GM18502 (cell line): ENCODE measurements at regions not wholly inside any gene's neighbourhood (a gene's known extent, or its start where the extent isn't known, plus 50 kb on each side); places are given as distances from the start of the nearest gene placed in this dataset.

ENCODE experiments used
- ATAC-seq: cut with Tn5 transposase; IDR thresholded peaks from one replicate; pipeline ENCODE4 v1.9.1; 2021; ENCODE audit warnings: mild to moderate bottlenecking; ENCODE audit not compliant: unreplicated experiment, poor library complexity

DNA sequence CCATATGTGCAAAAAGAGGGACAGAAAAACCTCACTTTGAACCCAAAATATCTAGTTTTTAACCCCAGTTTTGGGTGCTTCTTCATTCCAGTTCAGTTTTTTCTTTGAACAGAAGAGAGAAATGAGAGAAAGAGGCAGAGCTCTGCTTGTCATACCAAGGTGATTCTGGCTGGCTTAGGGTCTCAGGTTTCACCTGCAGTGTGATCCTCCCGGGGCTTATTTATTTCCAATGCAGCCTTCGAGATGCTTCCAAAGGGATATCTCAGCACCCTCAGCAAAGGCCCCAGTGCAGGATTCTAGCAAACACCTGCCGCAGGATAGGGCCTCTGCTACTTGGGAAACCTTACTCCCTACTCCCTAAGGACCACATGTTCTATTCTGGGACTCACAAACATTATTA, 131.3 kb downstream of the WDR11 start:
- no peak for ATAC-seq

DNA sequence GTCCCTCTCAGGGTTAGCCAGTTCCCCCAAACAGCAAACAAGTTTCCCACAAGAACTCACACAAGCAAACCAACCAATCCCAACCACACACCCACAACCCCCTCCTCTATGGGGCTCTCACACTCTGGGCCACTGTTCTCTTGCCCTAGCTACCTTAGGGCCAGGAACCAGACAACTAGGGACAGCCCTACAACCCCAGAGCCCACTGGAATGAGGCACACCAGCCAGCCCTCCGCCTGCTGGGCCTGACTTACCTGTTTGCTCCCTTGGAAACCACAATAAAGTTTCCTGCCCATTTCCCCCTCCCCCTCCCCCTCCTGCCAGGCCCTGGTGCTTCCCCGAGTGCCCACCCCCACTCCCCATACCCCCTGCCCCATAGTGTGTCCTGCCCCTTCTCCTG, 132.6 kb downstream of the WDR11 start:
- no peak for ATAC-seq

DNA sequence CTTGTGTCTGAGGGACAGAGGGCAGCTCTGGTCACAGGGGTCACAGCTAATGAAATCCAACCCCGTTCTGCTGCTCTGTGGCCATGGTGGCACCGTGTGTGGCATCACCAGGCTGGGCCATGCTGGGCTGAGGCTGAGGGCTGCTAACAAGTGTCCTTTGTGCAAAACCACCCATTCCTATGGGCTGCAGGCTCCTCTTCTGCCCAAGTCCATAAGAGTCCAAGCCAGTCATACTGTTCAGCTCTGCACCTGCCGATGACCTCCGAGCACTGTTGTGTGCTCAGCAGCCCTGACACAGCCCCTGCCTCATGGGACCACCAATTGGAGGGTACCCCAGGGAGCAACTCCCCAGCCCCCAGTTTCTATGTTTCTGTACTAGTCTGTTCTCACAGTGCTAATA, 133.1 kb downstream of the WDR11 start:
- ATAC-seq = no peak

DNA sequence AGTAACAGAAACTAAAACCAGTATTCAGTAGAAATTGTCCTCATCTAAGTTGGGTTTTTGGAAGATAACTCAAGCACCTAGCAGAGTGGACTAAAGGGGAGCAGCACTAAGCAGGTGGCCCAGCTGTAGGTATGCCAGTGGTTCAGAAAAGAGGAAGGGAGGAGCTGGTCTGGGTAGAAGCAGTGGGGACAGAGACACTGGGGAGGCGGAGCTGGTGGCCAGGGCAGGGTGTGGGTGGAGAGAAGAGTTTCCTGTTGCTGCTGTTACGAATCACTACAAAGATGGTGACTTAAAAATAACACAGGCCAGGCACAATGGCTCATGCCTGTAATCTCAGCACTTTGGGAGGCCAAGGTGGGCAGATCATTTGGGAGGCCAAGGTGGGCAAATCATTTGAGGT, 136.2 kb downstream of the WDR11 start:
- no peak for ATAC-seq

DNA sequence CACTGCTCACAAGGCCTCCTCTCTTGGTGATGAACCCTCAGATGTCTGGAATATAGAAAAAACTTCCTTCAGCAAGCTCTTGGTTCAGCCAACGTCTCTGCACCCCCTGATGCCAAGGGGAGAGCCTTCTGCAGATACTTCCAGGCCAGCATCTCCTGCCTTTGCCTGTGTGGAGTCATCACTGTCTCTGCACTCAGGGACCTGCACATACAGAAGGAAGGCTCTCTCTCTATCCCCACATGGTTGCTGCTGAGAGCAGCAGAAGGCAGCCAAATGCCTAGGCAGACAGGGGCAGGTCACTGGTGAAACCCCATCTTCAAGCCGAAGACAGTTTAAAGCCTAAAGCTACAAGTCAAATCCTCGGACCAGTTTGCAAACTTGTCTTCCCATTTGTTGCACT, 137.6 kb downstream of the WDR11 start:
- ATAC-seq = no peak

DNA sequence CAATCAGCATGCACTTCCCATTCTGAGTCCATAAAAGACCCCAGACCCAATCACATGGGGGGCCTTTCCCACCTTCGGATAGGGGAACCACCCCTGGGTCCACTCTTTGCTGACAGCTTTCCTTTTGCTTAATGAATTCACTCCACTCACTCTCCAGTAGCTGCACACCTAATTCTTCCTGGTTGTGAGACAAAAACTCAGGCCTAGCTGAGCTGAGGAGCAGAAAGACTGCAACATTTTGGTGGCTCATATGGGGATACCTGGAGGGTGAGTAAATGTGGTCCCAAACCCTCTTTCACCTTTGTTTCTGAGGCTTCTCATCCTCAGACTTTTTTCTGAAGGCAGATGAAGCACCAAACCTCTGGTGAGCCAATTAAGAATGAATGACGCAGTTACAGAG, 138.1 kb downstream of the WDR11 start:
- no peak for ATAC-seq

DNA sequence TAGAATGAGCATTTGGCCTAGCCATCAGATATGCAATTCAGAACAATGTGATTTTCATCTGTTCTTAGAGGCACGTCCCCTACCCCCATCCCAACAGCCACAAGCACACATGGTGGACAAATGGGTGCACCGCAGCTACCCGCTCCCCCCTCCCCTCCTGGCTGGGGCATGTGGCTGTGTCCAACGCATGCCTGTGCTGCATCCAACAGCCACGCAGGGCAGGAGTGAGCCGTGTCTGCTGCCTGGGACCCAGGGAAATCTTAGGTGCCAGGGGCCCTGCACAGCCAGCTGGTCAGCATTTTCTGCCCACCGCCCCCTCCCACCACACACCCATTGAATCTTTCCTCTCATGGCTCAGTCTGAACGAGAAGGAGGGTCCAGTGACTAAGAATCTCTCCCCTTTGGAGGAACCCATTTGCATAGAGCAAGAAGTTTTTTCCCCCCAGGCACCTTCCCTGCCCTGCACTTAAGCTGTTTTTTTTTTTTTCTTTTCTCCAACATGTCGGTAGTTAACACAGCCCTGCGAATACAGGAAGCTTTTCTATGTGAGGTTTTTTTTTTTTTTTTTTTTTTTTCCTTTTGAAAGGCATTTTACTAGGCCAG, 138.9 kb downstream of the WDR11 start:
- ATAC-seq = no peak

DNA sequence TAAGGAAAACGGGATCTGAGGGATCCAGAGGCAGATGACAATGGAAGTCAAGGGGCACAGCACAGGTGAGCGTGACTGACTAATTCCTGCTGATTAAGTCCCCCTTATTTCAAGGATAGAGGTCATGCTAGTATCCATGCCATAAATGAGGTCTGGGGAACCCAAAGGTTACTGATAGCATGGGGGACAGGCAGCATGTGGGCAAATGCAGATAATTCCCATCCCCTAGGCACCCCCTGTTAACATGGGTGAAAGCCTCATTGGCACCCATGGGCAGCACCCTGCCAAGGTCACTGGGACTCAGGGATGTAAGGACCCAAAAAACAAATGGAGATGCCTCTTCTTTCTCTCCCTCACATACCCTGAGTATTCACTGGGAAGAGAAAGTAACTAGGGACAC, 139.7 kb downstream of the WDR11 start:
- no peak for ATAC-seq

DNA sequence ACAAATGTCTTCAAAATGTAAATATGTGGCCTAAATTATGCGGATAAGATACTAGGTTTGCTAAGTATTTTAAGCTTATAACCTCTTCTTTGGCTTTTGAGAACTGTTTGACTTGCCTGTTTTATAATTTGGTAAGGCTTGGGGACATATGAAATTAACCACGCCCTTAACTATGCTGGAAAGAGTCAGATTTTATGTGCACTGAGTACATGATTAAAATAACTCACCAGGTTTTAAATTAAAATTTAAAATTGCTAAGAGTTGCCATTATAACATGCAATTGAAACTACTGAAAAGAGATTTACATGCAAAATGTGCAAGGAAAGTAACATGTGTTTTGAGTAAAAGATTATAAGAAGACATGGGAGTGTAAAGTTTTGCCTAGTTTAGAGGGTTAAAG, 141.9 kb downstream of the WDR11 start:
- ATAC-seq = no peak

DNA sequence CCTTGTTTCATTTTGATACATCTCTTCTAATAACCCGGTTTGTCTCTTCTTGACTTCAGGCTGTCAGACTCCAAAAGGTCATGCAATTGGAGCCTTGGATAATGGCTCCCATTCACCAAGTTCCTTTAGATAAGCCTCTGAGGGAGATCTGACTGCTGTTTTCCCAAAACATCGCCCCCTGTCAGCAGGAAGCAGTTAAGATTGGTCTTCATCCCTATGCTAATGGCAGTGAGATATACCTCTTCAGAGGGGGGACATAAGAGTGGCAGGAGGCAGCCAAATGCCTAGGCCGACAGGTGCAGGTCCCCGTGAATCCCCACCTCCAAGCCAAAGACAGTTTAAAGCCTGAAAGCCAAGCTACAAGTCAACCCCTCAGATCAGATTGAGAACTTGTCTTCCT, 144.6 kb downstream of the WDR11 start:
- no peak for ATAC-seq

DNA sequence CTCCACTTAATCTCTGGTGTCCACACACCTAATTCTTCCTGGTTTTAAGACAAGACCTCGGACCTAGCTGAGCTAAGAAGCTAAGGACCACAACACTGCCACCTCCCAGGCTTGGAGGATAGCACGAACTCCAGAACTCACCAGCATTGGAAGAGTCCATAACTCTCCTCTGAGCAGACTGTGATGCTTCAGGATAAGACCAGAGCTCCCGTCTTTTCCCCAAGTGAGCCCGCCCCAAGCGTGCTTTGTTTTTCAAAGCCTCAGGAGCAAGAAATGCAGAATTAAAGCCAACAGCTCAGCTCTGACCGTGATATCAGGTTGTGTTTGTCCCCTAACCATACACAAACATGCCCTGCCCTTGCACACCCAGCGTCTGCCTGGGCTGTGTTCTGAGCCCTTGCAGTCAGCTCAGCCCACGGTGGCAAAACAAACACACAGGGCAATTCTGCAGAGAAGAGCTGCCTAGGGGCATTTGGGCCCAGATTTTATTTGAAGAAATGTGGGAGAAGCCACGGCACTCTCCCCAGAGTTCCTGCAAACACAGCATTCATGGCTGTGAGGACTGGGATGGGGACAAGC, 145.4 kb downstream of the WDR11 start:
- ATAC-seq = no peak

DNA sequence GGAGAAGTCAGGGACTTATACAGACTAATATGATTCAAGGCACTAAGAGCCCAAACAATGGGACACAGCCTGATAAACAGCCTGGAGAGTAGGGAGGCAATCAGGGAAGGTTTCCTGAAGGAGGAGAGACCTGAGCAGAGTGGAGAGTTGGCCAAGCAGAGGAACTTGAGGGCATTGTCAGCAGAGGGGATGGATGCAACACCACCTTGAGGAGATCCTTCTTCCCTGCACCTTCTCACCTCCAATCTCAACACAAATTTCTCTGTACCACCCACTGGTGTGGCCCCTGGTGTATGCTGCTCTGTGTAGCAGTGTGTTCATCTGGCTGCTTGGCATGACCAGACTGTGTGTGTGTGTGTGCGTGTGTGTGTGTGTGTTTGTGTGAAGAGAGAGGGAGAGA, 146.2 kb downstream of the WDR11 start:
- no peak for ATAC-seq

DNA sequence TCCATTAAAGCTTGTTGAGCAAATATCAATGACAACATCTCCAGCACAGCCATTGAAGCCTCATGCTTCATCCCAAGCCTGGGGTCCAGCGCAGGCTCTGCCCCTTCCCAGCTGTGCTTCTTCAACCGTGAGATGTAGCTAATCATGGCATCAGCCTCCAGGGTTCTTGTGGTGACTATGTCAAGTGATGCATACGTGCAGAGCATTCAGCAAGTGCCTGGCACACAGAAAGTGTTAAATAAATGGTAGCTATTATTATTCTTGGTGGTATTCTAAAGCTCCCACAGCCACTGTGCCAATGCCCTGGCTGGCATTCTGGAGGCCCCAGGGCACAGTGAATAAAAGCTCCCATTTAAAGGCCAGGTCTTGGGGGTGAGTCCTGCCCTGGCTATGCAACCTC, 146.6 kb downstream of the WDR11 start:
- ATAC-seq = no peak

DNA sequence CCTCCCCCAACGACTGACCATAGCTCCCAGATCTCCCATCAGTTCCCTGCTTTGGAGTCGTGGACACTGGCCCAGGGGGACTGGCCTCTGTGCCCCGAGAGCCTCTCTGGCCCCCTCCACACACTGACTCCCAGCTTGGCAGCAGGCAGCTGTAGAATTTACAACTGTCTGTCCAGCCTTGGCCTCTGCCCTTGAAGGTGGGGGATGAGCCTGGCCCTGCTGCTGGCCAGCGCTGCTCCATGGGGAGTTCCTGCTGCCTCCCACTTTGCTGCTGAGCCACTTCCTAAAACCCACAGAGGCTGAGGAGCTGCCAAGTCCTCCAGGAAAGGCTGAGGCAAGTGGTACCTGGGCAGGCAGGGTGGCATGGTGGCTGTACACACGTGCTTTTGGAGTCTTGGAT, 147.1 kb downstream of the WDR11 start:
- no peak for ATAC-seq

DNA sequence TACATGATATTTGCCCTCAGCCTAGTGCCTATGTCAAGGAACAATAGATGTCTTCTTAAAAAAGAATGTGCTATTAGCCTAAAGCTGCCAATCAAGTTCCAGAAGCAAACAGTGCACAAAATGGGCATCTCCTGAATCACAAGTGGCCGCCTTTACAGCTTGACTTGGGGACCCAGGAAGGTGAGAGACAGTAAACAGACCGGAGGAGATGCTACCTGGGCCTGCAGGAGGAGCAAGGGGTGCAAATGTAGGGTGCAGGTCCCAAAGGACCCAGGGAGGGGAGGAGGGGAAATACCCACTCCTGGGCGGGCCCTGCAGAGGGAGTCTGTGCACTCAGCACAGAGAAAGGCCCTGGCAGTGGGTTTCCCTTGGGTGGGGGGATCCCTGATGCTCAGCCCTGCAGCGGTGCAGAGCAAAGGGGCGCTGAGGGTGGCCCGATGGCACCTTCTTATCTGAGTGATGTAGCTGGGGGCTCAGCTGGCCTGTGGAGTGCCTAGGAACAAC, 147.7 kb downstream of the WDR11 start:
- no peak for ATAC-seq

DNA sequence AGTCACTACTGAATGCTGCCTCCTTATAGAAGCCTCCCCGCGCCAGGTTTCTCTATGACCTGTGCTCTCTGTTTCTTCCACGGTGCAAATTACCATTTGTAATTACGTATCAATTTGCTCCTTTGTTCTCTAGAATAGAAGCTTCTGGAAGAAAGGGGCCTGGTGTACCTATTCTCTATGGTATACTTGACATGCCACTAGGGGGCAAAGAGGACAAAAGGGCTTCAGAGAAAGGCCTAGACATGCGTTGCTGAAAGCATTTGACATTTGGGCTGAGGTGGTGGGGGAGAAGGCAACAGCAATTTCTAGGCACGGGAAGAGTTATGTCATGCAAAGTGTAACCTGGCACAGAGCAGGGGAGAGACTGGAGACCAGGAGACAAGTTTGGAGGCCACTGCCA, 148.7 kb downstream of the WDR11 start:
- no peak for ATAC-seq

DNA sequence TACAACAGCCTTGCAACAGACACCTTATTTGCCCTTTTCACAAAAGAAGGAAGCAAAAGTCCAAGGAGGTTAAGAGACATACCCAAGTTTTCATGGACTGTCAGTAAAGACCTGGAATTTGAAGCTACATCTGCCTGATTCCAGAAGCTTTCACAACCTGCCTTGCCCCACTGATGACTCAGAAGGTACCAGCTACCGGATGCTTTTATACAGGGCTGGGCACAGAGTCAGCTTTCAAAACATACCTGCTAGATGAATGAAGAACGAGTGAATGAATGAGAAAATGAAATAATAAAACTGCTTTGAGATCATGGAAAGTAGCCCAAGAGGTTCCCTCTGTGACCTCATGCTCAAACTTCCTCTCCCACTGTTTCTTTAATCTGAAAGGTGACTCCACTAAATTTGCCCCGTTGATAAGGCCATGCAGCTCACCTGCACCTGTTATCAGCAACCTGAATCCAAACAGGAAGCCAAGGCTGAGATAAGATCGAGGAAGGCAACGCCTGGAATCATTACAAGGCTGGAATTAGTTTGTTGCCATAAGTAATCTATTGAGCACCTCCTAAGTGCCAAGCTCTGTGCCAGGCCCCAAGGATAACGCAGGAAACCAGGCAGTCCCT, 151.5 kb downstream of the WDR11 start:
- ATAC-seq = no peak

DNA sequence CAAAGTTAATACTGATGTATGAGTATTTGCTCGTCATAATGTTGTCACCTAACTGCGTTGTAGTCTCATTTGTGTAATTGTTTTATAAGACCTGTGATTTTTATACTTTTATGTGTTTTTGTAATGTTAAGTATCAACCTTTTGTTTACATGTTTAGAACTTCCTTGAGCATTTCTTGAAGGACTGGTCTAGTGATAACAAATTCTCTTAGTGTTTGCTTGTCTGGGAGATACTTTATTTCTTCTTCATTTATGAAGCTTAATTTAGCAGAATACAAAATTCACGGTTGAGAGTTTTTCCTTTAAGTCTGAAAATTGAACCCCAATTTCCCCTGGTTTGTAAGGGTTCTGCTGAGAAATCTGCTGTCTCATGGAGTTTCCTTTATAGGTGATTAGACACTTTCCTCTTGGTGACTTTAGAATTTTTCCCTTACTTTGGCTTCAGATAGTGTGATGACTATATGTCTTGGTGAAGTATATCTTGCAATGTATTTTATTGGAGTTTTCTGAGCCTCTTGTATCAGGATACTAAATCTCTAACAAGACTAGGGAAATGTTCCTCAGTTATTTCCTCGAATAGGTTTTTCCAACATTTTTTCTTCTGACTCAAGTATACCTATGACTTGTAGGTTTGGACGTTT, 154.9 kb downstream of the WDR11 start:
- ATAC-seq = no peak

DNA sequence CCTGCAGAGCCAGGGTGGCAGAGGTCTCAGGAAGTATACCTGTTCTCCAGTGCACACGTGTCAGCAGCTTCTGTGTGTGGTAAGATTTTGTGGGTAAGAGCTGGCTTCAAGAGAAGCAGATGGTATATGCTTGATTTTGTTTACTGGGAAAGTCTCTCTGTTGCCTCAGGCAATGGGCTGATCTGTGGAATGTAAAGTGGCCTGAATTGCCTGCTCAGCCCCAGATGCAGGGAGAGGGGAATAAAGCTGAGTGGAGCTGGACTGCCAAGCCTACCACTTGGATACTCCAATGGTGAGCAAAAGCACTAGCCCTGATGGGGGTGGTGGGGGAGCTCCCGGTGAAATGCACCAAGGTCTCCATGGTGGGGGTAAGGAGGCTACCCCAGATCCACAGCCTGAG, 156.1 kb downstream of the WDR11 start:
- ATAC-seq = no peak

DNA sequence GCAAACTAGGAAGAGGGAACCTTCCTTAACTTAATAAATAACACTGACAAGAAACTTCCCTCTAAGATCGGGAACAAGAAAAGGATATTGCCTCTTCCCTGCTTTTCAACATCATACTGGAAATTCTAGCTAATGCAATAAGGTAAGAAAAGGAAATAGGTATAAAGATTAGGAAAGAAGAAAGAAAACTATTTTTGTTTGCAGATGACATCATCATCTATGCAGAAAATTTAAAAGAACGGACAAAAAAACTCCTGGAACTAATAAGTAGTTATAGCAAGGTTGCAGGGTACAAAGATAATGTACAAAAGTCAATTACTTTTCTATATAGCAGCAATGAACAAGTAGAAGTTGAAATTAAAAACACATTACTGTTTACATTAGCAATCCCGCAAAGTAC, 164.8 kb downstream of the WDR11 start:
- ATAC-seq = no peak

DNA sequence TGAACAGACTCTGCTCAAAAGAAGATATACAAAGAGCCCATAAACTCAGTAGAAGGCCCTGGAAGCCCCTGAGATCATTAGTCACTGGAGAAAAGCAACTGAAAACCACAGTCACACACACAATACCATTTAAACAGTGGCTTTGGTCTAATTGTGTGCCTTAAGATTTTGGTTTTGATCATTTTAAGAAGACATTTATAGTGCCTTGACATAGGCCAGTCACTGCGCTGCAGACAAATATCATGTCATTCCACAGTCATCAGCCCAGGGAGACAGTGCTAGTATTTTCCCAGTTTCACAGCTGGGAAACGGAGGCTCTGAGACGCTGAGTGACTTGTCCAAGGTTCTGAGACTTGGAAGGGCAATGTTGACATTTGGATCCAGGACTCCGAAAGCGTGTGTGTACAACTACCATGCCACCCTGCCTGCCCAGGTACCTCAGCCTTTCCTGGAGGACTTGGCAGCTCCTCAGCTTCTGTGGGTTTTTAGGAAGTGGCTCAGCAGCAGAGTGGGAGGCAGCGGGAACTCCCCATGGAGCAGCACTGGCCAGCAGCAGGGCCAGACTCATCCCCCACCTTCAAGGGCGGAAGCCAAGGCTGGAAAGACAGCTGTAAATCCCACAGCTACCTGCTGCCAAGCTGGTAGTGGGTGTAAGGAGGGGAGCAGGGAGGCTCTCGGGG, 173.9 kb downstream of the WDR11 start:
- ATAC-seq = no peak
